HCT116 (cell line): ENCODE measurements at regions not wholly inside any gene's neighbourhood (a gene's known extent, or its start where the extent isn't known, plus 50 kb on each side); places are given as distances from the start of the nearest gene placed in this dataset.

ENCODE experiments used
- ATAC-seq: fragments of 200-7000 bp; cut with Tn5 transposase; 2 replicates; pipeline ENCODE4 v1.9.1; 2020; ENCODE audit warnings: mild to moderate bottlenecking, moderate library complexity
- BruUV-seq: library from RNA; stranded (reverse); fragments of 400-500 nt; replicated peaks from 2 replicates; lab custom pipeline; 2021; lab: Mats Ljungman, UMichigan
- CTCF ChIA-PET: fragments of 300-600 bp; sonication (Branson Sonifier 250); formaldehyde crosslinking; loops from one replicate; lab custom pipeline; 2021; ENCODE audit warnings: antibody characterized with exemption; lab: Charles Lee
- POLR2A ChIA-PET: fragments of 300-600, 350-600 bp; sonication (Branson Sonifier 250); formaldehyde crosslinking; loops from one replicate; lab custom pipeline; 2021; ENCODE audit warnings: antibody characterized with exemption; lab: Charles Lee
- RAD21 ChIA-PET, 2 experiments: fragments of 300-600 bp; sonication (Branson Sonifier 250); formaldehyde crosslinking; loops; one replicate each; lab custom pipeline; 2023; ENCODE audit warnings: low total read pairs in 2 of 2; ENCODE audit not compliant: uncharacterized antibody in 2 of 2, unreplicated experiment in 2 of 2, low non-redundant PET in 1 of 2; lab: Charles Lee
- DNase-seq: peaks from one replicate; pipeline ENCODE4 v3.0.0-alpha.2; 2010; ENCODE audit warnings: low read depth, low spot score
- H2AFZ ChIP-seq: fragments of 200-600 bp; shearing (Covaris generic), sonication (generic); 2 replicates; pipeline ENCODE4 v1.6.1; 2017; ENCODE audit warnings: low read depth, mixed run types, mixed read lengths, antibody characterized with exemption, low read length; ENCODE audit not compliant: poor library complexity, severe bottlenecking
- H3K27ac ChIP-seq: 2 replicates; pipeline ENCODE4 v1.5.1; 2012; ENCODE audit warnings: low read depth, low read length
- H3K27me3 ChIP-seq: fragments of 200-600 bp; sonication (generic); 2 replicates; pipeline ENCODE4 v1.6.1; 2016; ENCODE audit warnings: mixed run types, low read length, mixed read lengths; ENCODE audit not compliant: insufficient read depth
- H3K36me3 ChIP-seq, 2 experiments: fragments of 200-500 bp in 1 of 2; fragments of 200-600 bp in 1 of 2; sonication (Bioruptor generic) in 1 of 2; sonication (generic) in 1 of 2; 2 replicates each; pipeline versions ENCODE4 v1.5.1 to v1.6.1; 2014 to 2016; ENCODE audit warnings: low read length in 2 of 2, inconsistent platforms in 1 of 2, mixed read lengths in 1 of 2, mixed run types in 1 of 2; ENCODE audit not compliant: insufficient read depth in 2 of 2, control insufficient read depth in 1 of 2
- H3K4me1 ChIP-seq, 2 experiments: fragments of 200-600 bp in 1 of 2; sonication (generic) in 1 of 2; 2 replicates each; pipeline versions ENCODE4 v1.5.1 to v1.6.1; 2012 to 2017; ENCODE audit warnings: low read length in 2 of 2, inconsistent platforms in 1 of 2, mild to moderate bottlenecking in 1 of 2, mixed read lengths in 1 of 2, mixed run types in 1 of 2, moderate library complexity in 1 of 2; ENCODE audit not compliant: insufficient read depth in 2 of 2, control insufficient read depth in 1 of 2
- H3K4me2 ChIP-seq: fragments of 200-600 bp; sonication (generic); 2 replicates; pipeline ENCODE4 v1.6.1; 2017; ENCODE audit warnings: mixed run types, low read length, mixed read lengths
- H3K4me3 ChIP-seq, 2 experiments: fragments of 200-600 bp in 1 of 2; sonication (generic) in 1 of 2; replicated peaks in 1 of 2; 2 replicates each; pipeline ENCODE4 v1.5.1; 2011 to 2016; ENCODE audit warnings: low read length in 2 of 2, control low read depth in 1 of 2, low read depth in 1 of 2, mild to moderate bottlenecking in 1 of 2, mixed read lengths in 1 of 2, mixed run types in 1 of 2
- H3K79me2 ChIP-seq: fragments of 200-600 bp; sonication (generic); 2 replicates; pipeline ENCODE4 v1.6.1; 2017; ENCODE audit warnings: mild to moderate bottlenecking, mixed run types, low read length, moderate library complexity, mixed read lengths; ENCODE audit not compliant: insufficient read depth
- H3K9ac ChIP-seq: fragments of 200-600 bp; sonication (generic); 2 replicates; pipeline ENCODE4 v1.6.1; 2016; ENCODE audit warnings: low read length, mixed read lengths
- H3K9me2 ChIP-seq: fragments of 200-600 bp; sonication (generic), shearing (Covaris generic); 2 replicates; pipeline ENCODE4 v1.6.1; 2017; ENCODE audit warnings: mixed run types, mild to moderate bottlenecking, moderate library complexity; ENCODE audit not compliant: insufficient read depth
- H3K9me3 ChIP-seq, 2 experiments: fragments of 200-500 bp in 1 of 2; fragments of 200-600 bp in 1 of 2; sonication (Bioruptor generic) in 1 of 2; sonication (generic) in 1 of 2; 2 replicates each; pipeline ENCODE4 v1.6.1; 2014 to 2017; ENCODE audit warnings: low read length in 2 of 2, mixed read lengths in 2 of 2, inconsistent platforms in 1 of 2, low read depth in 1 of 2, mild to moderate bottlenecking in 1 of 2, mixed run types in 1 of 2, moderate library complexity in 1 of 2; ENCODE audit not compliant: control insufficient read depth in 1 of 2, insufficient read depth in 1 of 2
- H4K20me1 ChIP-seq: fragments of 200-600 bp; sonication (generic), shearing (Covaris generic); 2 replicates; pipeline ENCODE4 v1.6.1; 2017; ENCODE audit warnings: mixed run types, mild to moderate bottlenecking, moderate library complexity; ENCODE audit not compliant: insufficient read depth
- CBX3 ChIP-seq: IDR thresholded peaks from 2 replicates; pipeline ENCODE4 v1.6.1; 2012; ENCODE audit warnings: low read depth
- CEBPB ChIP-seq: IDR thresholded peaks from 2 replicates; pipeline ENCODE4 v1.6.1; 2012; ENCODE audit warnings: low read depth
- EGR1 ChIP-seq: IDR thresholded peaks from 2 replicates; pipeline ENCODE4 v1.6.1; 2012; ENCODE audit warnings: low read depth
- ELF1 ChIP-seq: IDR thresholded peaks from 2 replicates; pipeline ENCODE4 v1.6.1; 2012; ENCODE audit warnings: low read depth, borderline replicate concordance
- EZH2phosphoT487 ChIP-seq: fragments of 200-600 bp; IDR thresholded peaks from 2 replicates; pipeline ENCODE4 v1.6.1; 2018; ENCODE audit warnings: antibody characterized with exemption, borderline replicate concordance
- FOSL1 ChIP-seq: IDR thresholded peaks from 2 replicates; pipeline ENCODE4 v1.6.1; 2012; ENCODE audit warnings: low read depth
- JUND ChIP-seq: IDR thresholded peaks from 2 replicates; pipeline ENCODE4 v1.6.1; 2012
- POLR2A ChIP-seq: IDR thresholded peaks from 2 replicates; pipeline ENCODE4 v1.7.0; 2011; ENCODE audit warnings: borderline replicate concordance; ENCODE audit not compliant: insufficient read depth, insufficient read length; ENCODE audit errors: extremely low read depth
- RAD21 ChIP-seq: IDR thresholded peaks from 2 replicates; pipeline ENCODE4 v1.6.1; 2012; ENCODE audit warnings: low read depth, mild to moderate bottlenecking
- SP1 ChIP-seq: IDR thresholded peaks from 2 replicates; pipeline ENCODE4 v1.6.1; 2012; ENCODE audit warnings: low read depth
- SRF ChIP-seq: IDR thresholded peaks from 2 replicates; pipeline ENCODE4 v1.6.1; 2012; ENCODE audit warnings: low read depth
- TCF7L2 ChIP-seq: IDR thresholded peaks from 2 replicates; pipeline ENCODE4 v1.7.0; 2011; ENCODE audit warnings: borderline replicate concordance, inconsistent platforms; ENCODE audit not compliant: insufficient read depth, insufficient read length; ENCODE audit errors: extremely low read depth
- ZNF274 ChIP-seq: fragments of 200-500 bp; sonication (Bioruptor generic); IDR thresholded peaks from 2 replicates; pipeline ENCODE4 v1.6.1; 2014; ENCODE audit warnings: mild to moderate bottlenecking, low read depth, low read length, inconsistent platforms
- intact Hi-C: fragments of 100-400 bp; cut with micrococcal nuclease; formaldehyde crosslinking; loops from 2 replicates; pipeline ENCODE4 v1.10.0; 2022
- TF ChIP-seq, protein P1 (sequence below): IDR thresholded peaks from 2 replicates; pipeline ENCODE4 v1.6.1; 2012
- TF ChIP-seq, protein P2 (sequence below): IDR thresholded peaks from 2 replicates; pipeline ENCODE4 v1.6.1; 2011; ENCODE audit warnings: mild to moderate bottlenecking, low read length, moderate library complexity; ENCODE audit not compliant: insufficient replicate concordance; ENCODE audit errors: extremely low read depth
- TF ChIP-seq, protein P3 (sequence below): IDR thresholded peaks from 2 replicates; pipeline ENCODE4 v1.6.1; 2012; ENCODE audit warnings: low read depth

- ChIA-PET CTCF (no interaction called here), RAD21 (no interaction called here), POLR2A (no interaction called here)
- no peak for DNase-seq
- BruUV-seq, result no TSS peak
- intact Hi-C loops, result no loop called here
- TF ChIP-seq TCF7L2 (no peak), POLR2A (no peak), CEBPB (no peak), EGR1 (no peak), SP1 (no peak)
- TF ChIP-seq, protein P1, sequence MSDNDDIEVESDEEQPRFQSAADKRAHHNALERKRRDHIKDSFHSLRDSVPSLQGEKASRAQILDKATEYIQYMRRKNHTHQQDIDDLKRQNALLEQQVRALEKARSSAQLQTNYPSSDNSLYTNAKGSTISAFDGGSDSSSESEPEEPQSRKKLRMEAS, result no peak
- no peaks in the 10 kb centered on the region for H3K36me3 ChIP-seq
- H4K20me1 ChIP-seq, result no peaks in the 10 kb centered on the region
- H3K79me2 ChIP-seq, result no peaks in the 10 kb centered on the region
- no peaks in the 10 kb centered on the region for H3K4me1 ChIP-seq
- no peaks in the 10 kb centered on the region for H3K9me3 ChIP-seq
- H3K27ac ChIP-seq, result no peak overlapping the region
- H3K27me3 ChIP-seq, result no peaks in the 10 kb centered on the region
- H3K9me2 ChIP-seq, result no peaks in the 10 kb centered on the region
- no peak overlapping the region for H2AFZ ChIP-seq
- no peak for ATAC-seq
- H3K9ac ChIP-seq, result no peak overlapping the region
- no peak overlapping the region for H3K4me3 ChIP-seq
- H3K4me2 ChIP-seq, result no peak overlapping the region
These were observed 280.7 kb upstream of the KLHL1 start for GRCh38 chr13:70388935-70389334.

GRCh38 chr13:70386919-70387318, 278.7 kb upstream of the KLHL1 start:
- no peak overlapping the region for H3K9ac ChIP-seq
- no peak for DNase-seq
- CTCF ChIA-PET, result no interaction called here
- no peaks in the 10 kb centered on the region for H3K9me3 ChIP-seq
- no peak overlapping the region for H2AFZ ChIP-seq
- no peak overlapping the region for H3K4me3 ChIP-seq
- BruUV-seq, result no TSS peak
- H3K4me2 ChIP-seq, result no peak overlapping the region
- POLR2A ChIA-PET, result no interaction called here
- ATAC-seq, result no peak
- intact Hi-C loops, result no loop called here
- no peaks in the 10 kb centered on the region for H4K20me1 ChIP-seq
- no peaks in the 10 kb centered on the region for H3K4me1 ChIP-seq
- RAD21 ChIA-PET, result no interaction called here
- H3K79me2 ChIP-seq, result no peaks in the 10 kb centered on the region
- H3K27me3 ChIP-seq, result no peaks in the 10 kb centered on the region
- TF ChIP-seq CBX3, result no peak
- TF ChIP-seq, protein P2, sequence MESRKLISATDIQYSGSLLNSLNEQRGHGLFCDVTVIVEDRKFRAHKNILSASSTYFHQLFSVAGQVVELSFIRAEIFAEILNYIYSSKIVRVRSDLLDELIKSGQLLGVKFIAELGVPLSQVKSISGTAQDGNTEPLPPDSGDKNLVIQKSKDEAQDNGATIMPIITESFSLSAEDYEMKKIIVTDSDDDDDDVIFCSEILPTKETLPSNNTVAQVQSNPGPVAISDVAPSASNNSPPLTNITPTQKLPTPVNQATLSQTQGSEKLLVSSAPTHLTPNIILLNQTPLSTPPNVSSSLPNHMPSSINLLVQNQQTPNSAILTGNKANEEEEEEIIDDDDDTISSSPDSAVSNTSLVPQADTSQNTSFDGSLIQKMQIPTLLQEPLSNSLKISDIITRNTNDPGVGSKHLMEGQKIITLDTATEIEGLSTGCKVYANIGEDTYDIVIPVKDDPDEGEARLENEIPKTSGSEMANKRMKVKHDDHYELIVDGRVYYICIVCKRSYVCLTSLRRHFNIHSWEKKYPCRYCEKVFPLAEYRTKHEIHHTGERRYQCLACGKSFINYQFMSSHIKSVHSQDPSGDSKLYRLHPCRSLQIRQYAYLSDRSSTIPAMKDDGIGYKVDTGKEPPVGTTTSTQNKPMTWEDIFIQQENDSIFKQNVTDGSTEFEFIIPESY, result no peak
- TF ChIP-seq EZH2phosphoT487, result no peak
- TF ChIP-seq, protein P3, sequence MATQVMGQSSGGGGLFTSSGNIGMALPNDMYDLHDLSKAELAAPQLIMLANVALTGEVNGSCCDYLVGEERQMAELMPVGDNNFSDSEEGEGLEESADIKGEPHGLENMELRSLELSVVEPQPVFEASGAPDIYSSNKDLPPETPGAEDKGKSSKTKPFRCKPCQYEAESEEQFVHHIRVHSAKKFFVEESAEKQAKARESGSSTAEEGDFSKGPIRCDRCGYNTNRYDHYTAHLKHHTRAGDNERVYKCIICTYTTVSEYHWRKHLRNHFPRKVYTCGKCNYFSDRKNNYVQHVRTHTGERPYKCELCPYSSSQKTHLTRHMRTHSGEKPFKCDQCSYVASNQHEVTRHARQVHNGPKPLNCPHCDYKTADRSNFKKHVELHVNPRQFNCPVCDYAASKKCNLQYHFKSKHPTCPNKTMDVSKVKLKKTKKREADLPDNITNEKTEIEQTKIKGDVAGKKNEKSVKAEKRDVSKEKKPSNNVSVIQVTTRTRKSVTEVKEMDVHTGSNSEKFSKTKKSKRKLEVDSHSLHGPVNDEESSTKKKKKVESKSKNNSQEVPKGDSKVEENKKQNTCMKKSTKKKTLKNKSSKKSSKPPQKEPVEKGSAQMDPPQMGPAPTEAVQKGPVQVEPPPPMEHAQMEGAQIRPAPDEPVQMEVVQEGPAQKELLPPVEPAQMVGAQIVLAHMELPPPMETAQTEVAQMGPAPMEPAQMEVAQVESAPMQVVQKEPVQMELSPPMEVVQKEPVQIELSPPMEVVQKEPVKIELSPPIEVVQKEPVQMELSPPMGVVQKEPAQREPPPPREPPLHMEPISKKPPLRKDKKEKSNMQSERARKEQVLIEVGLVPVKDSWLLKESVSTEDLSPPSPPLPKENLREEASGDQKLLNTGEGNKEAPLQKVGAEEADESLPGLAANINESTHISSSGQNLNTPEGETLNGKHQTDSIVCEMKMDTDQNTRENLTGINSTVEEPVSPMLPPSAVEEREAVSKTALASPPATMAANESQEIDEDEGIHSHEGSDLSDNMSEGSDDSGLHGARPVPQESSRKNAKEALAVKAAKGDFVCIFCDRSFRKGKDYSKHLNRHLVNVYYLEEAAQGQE, result no peak
- no peak for TF ChIP-seq JUND
- TF ChIP-seq CEBPB, result no peak
- no peak for TF ChIP-seq RAD21
- TF ChIP-seq ZNF274, result no peak
- no peak for TF ChIP-seq ELF1
- no peak for TF ChIP-seq SRF
- no peak for TF ChIP-seq FOSL1
- TF ChIP-seq SP1, result no peak
- TF ChIP-seq, all 23 proteins: peak for 0
- no peaks in the 10 kb centered on the region for H3K9me2 ChIP-seq
- no peaks in the 10 kb centered on the region for H3K36me3 ChIP-seq
- no peak overlapping the region for H3K27ac ChIP-seq
